ENCODE measurements at regions not wholly inside any gene's neighbourhood (a gene's known extent, or its start where the extent isn't known, plus 50 kb on each side); places are given as distances from the start of the nearest gene placed in this dataset.

GRCh38 chr7:21160401-21160800, 267.5 kb upstream of the SP4 start:
- TF ChIP-seq, protein P1, sequence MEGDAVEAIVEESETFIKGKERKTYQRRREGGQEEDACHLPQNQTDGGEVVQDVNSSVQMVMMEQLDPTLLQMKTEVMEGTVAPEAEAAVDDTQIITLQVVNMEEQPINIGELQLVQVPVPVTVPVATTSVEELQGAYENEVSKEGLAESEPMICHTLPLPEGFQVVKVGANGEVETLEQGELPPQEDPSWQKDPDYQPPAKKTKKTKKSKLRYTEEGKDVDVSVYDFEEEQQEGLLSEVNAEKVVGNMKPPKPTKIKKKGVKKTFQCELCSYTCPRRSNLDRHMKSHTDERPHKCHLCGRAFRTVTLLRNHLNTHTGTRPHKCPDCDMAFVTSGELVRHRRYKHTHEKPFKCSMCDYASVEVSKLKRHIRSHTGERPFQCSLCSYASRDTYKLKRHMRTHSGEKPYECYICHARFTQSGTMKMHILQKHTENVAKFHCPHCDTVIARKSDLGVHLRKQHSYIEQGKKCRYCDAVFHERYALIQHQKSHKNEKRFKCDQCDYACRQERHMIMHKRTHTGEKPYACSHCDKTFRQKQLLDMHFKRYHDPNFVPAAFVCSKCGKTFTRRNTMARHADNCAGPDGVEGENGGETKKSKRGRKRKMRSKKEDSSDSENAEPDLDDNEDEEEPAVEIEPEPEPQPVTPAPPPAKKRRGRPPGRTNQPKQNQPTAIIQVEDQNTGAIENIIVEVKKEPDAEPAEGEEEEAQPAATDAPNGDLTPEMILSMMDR (IDR thresholded peaks at IDR 0.05) = no peak
- no peak for TF ChIP-seq ZFX (IDR thresholded peaks at IDR 0.05; ENCODE audit: borderline replicate concordance)
